HG03354 (cell line): ENCODE measurements at regions not wholly inside any gene's neighbourhood (a gene's known extent, or its start where the extent isn't known, plus 50 kb on each side); places are given as distances from the start of the nearest gene placed in this dataset.
"Not testable (repeated sequence)": the region's sequence is repeated elsewhere in the genome, so short reads cannot be mapped to it uniquely, and the experiment has no call there.

Experiments
- ATAC-seq: cut with Tn5 transposase; IDR thresholded peaks from one replicate; pipeline ENCODE4 v1.9.1; 2021; ENCODE audit warnings: mild to moderate bottlenecking; ENCODE audit not compliant: unreplicated experiment, poor library complexity, severe bottlenecking

DNA sequence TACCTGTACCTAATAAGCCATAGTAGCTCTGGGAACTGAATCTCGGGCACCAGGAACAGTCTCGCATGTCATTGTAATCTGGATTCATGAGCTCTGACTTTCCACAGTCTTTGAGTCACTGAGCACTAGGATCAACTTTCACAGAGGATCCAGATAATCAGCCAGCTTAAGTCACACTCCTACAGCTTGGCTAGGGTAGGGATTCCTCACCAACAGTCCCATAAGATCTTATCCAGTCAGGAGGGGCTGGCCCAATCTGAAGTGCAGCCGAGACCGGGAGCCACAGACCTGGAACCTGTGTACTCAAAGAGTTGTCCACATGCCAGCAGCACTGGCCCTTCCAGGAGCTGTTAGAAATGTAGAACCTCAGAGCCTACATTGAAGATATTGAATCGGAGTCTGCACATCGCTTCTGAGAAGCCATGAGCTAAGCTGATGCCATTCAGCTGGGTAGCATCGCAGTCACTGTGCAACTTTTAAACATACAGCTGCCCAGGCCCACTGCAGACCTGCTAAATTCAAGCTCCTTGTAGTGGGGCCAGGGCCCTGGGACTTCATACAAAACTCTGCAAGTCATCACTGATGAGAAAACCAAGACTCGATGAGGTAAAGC is 538.8 kb upstream of the B3GAT1 start:
- no peak for ATAC-seq

DNA sequence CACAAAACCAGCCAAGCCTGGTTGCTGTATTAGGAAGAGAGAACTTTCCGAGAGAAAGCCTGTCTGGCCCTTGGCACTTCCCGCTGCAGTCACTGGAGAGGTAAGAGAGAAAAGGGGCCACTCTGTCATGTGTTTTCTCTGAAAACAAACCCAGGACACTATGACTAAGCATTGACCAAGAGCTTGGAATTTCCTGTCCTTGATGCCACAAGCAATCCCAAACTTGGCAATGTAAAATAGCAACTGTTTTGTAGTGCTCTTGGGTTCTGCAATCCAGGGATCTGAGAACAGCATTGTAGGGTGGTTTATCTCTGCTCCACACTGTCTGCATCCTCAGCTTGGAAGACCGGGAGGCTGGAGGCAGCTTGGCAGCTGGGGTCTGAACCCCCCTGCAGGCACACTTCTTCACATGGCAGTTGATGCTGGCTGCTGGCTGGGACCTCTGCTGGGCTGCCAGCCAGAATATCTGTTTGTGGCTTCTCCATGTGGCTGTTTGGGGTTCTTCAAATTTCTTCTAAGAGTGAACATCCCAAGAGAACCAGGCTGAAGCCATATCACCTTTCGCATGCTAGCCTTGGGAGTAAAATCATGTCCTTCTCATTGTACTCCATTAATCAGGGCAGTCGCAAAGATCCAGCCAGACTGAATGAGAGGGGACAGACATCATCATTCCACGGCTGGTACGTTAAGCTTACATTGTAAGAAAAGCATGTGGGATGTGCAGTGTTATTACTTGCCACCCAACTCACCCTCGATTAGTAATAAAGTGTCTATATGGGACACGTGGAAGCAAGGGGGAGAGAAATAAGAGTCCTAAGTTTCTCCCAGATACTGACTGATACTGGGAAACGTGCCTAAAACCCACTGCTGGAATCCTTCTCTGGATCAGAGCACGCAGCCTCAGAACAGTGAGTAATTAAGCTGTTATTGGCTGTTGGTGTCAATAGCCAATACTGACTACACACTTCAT is 537.4 kb upstream of the B3GAT1 start:
- ATAC-seq, result no peak

- ATAC-seq, result no peak
These were observed 535.5 kb upstream of the B3GAT1 start for GRCh38 chr11:134947556-134947955.

DNA sequence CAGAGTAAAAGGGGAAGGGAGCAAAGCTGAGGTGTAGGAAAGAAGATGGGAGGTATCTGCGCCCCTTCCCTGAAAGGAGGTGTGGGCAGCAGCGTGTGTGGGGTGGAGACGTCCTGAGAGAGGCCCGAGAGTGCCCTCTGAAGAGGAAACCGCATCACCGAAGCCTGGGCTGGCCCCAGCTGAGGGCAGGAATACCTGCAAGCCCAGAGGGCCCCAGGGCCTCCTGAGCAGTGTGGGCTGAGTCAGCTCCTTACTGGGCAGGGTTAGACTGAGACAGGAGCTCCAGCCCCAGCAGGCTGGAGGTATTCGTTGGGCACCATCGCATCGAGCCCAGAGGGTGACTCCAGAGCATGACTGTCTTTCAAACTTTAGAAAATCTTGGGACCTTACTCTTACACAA is 534.0 kb upstream of the B3GAT1 start:
- no peak for ATAC-seq

DNA sequence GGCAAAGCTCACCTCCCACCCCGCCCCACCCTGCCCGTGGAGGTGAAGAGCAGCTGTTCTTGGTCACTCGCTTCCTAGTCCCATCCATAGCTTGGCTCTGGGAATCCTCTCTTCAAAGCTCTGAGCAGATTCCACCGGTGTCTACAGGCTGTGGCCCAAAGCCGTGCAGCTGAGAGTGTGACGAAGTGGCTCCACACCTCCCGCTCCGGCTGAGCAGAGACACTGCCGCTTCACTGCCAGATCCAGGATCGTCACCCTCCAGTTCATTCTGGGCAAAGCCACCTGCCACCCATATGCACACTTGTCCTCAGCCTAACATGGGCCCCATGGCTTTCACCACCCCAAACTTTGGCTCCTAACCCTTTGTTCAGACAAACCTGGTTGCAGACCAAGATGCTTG is 532.9 kb upstream of the B3GAT1 start:
- ATAC-seq, result no peak

DNA sequence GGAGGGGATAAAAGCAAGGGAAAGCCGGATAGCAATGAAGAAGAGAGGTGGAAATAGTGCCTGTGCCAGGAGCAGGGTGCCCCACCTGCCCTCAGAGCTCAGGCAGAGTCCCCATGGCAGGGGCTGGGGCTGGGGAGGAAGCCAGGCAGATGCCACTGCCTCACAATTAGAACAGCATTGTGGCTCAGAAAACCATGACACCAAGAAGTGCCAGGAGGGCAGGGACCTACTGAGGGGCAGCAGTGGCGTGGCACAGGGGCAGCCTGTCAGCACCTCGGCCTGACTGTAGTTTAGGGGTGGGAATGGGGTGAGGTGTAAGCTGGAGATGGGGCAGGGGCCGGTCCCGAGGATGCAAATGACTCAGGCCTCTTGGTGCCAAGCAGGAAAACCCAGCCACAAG is 532.1 kb upstream of the B3GAT1 start:
- ATAC-seq, result no peak

DNA sequence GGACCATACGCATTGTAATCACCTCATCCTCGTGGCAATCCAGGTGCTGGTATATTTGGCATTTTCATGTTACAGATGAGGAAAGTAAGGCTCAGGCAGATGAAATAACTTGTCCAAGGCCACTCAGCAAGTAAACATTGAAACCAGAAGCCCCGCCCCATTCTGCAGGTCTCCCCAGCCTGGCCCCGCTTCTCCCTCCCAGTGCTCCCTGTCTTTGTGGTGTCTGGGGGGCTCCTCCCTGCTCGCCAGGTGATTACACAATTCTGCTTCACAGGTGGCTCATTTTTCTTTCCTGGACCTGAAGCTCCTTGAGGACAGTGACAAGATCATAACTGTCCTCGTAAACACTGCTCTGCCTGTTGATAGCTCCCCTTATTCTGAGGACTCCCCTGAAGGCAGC is 531.5 kb upstream of the B3GAT1 start:
- no peak for ATAC-seq

GRCh38 chr11:134942681-134943080 is 530.6 kb upstream of the B3GAT1 start:
- ATAC-seq, result no peak

DNA sequence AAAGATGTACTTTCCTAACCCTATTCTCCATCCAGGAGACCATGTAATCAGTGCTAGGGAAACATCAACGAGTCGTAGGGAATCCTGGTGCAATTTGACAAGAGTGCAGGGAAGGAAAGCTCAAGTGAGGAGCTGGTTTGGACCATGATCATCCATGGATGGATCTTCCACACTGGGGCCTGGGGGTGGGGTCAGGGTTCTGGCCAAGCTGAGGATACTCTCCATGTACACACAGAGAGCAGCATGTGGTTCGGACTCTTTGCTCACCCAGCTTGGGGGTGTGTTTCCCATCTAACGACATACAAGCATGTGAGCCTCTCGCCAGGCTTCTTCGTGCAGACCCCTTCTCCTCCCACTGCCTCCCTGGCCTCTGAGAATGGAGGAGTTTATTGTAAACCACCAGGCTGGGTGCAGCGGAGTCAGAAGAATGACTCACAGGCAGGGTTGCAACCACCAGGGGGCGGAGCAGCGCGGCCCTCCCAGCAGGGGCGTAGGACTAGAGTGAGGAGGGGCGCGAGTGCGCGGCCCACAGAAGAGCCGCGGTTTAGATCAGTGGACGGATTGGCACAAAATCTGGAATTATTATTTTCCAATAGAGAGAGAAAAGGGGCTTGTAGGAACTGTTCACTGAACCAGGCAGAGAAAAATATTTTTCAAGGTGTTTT is 530.0 kb upstream of the B3GAT1 start:
- not testable (repeated sequence) for ATAC-seq

GRCh38 chr11:134941326-134941725 is 529.3 kb upstream of the B3GAT1 start:
- no peak for ATAC-seq

GRCh38 chr11:134940441-134941126 is 528.5 kb upstream of the B3GAT1 start:
- no peak for ATAC-seq

- ATAC-seq, result no peak
These were observed 527.9 kb upstream of the B3GAT1 start for GRCh38 chr11:134939905-134940304.

DNA sequence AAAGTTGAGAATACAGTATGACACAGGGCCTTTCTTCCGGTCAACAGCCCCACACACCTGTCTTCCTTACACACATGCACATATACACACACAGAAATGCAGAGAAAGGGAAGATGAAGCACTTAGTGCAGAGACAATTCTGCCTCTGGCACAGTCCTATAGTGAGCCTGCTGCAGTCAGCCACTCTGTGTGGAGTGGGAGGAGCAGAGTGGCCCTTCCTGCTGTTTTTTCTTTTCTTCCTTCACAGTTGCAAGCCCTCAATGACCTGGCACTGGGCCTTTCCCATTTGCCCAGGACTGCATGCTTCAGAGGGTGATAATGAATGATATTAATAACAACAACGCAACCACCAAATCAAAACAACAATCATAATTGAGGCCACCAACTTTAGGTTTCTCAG is 527.0 kb upstream of the B3GAT1 start:
- no peak for ATAC-seq

- ATAC-seq, result no peak
These were observed 526.2 kb upstream of the B3GAT1 start for GRCh38 chr11:134938212-134938611.

DNA sequence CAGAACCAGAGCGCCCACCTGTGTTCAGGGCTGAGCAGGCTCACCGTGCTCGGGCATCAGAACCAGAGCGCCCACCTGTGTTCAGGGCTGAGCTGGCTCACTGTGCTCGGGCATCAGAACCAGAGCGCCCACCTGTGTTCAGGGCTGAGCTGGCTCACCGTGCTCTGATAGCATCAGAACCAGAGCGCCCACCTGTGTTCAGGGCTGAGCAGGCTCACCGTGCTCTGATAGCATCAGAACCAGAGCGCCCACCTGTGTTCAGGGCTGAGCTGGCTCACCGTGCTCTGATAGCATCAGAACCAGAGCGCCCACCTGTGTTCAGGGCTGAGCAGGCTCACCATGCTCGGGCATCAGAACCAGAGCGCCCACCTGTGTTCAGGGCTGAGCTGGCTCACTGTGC is 525.2 kb upstream of the B3GAT1 start:
- not testable (repeated sequence) for ATAC-seq

DNA sequence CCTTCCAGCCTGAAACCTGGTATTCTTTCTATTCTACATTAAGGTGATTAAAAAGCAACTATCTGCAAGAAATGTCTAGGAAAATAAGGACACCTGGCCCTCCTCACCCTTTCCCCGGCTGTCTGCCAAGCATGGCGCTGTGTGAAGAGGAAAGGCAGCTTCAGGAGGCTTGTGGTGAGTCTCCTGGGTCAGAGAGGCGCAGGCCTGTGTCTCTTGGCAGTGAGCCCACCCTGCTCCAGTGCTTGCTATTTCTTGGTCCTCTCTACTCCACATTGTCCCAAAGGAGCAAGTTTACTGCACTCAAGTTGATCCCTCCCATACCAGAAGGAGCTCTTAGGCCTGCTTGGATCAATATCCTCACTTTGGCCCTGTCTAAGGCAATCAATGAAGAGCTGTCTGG is 520.7 kb upstream of the B3GAT1 start:
- ATAC-seq, result no peak

- ATAC-seq, result no peak
These were observed 513.4 kb upstream of the B3GAT1 start for GRCh38 chr11:134925432-134925831.

GRCh38 chr11:134923441-134923840 is 511.4 kb upstream of the B3GAT1 start:
- no peak for ATAC-seq

DNA sequence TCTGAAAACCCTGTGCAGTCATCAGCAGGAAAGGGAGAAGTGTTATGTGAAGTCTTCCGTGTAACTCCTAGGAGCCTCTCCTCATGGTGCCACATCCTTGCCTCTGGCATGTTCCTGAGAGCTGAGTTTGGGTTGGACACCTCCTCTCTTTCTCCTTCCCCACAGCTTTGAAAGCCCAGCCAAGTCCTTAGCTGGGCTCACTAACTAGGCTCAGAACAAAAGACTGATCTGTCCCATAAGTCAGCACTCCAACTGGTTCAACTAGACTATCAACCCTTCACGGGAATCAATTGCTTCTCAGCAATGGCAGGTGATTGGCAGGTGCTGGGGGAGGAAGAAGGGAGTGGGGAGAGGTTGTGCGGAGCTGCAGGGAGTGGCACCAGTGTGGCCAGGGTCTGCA is 509.9 kb upstream of the B3GAT1 start:
- ATAC-seq, result no peak
